ENCODE measurements at regions not wholly inside any gene's neighbourhood (a gene's known extent, or its start where the extent isn't known, plus 50 kb on each side); places are given as distances from the start of the nearest gene placed in this dataset.

GRCh38 chr6:113326781-113327180 lies 530.4 kb upstream of the MARCKS start:
- H3K27ac ChIP-seq (ENCODE audit: low read depth, low read length), result no peak overlapping the region
- 88 to 93% (median 91%) methylated on average over 3 of the region's 3 CpGs for WGBS, 3 donors

GRCh38 chr6:113328886-113329381 lies 528.2 kb upstream of the MARCKS start:
- 85 to 97% (median 91%) methylated on average over 4 of the region's 4 CpGs for WGBS, 3 donors
- H3K27ac ChIP-seq (ENCODE audit: low read depth, low read length), result no peak overlapping the region

- WGBS, 3 donors, result 81 to 92% (median 90%) methylated on average over 3 of the region's 3 CpGs
Measured at GRCh38 chr6:113329942-113330635, 527.1 kb upstream of the MARCKS start.

GRCh38 chr6:113330636-113330946 lies 526.6 kb upstream of the MARCKS start:
- 39 to 91% (median 82%) methylated on average over 2 of the region's 2 CpGs for WGBS, 3 donors
- H3K27ac ChIP-seq (ENCODE audit: low read depth, low read length), result no peak overlapping the region

More at GRCh38 chr6:113329942-113330635, 527.1 kb upstream of the MARCKS start:
- H3K27ac ChIP-seq (ENCODE audit: low read depth, low read length), result no peak overlapping the region

GRCh38 chr6:113331021-113331420 lies 526.1 kb upstream of the MARCKS start:
- H3K27ac ChIP-seq (ENCODE audit: low read depth, low read length), result no peak overlapping the region

GRCh38 chr6:113338644-113339043 lies 518.5 kb upstream of the MARCKS start:
- no peak overlapping the region for H3K27ac ChIP-seq (ENCODE audit: low read depth, low read length)

- H3K27ac ChIP-seq (ENCODE audit: low read depth, low read length), result no peak overlapping the region
Measured at GRCh38 chr6:113339209-113339608, 517.9 kb upstream of the MARCKS start.

- WGBS, 3 donors, result 95 to 96% (median 96%) methylated on average over 4 of the region's 4 CpGs
- no peak overlapping the region for H3K27ac ChIP-seq (ENCODE audit: low read depth, low read length)
Measured at GRCh38 chr6:113340371-113340770, 516.8 kb upstream of the MARCKS start.

GRCh38 chr6:113343940-113344339 lies 513.2 kb upstream of the MARCKS start:
- H3K27ac ChIP-seq (ENCODE audit: low read depth, low read length), result no peak overlapping the region
- WGBS, 3 donors, result 45 to 77% (median 48%) methylated on average over 1 of the region's 1 CpG

GRCh38 chr6:113344969-113345368 lies 512.2 kb upstream of the MARCKS start:
- 90 to 94% (median 92%) methylated on average over 2 of the region's 2 CpGs for WGBS, 3 donors
- H3K27ac ChIP-seq (ENCODE audit: low read depth, low read length), result no peak overlapping the region

GRCh38 chr6:113347436-113347835 lies 509.7 kb upstream of the MARCKS start:
- H3K27ac ChIP-seq (ENCODE audit: low read depth, low read length), result no peak overlapping the region
- WGBS, 3 donors, result 63 to 79% (median 69%) methylated on average over 3 of the region's 3 CpGs

GRCh38 chr6:113350461-113350860 lies 506.7 kb upstream of the MARCKS start:
- 32 to 43% (median 37%) methylated on average over 1 of the region's 1 CpG for WGBS, 3 donors
- H3K27ac ChIP-seq (ENCODE audit: low read depth, low read length), result no peak overlapping the region

GRCh38 chr6:113351173-113351834 lies 505.8 kb upstream of the MARCKS start:
- 27 to 62% (median 30%) methylated on average over 4 of the region's 4 CpGs for WGBS, 3 donors
- H3K27ac ChIP-seq (ENCODE audit: low read depth, low read length), result no peak overlapping the region

- no peak overlapping the region for H3K27ac ChIP-seq (ENCODE audit: low read depth, low read length)
Measured at GRCh38 chr6:113352029-113352801, 504.9 kb upstream of the MARCKS start.

GRCh38 chr6:113352831-113353230 lies 504.3 kb upstream of the MARCKS start:
- 63 to 78% (median 76%) methylated on average over 3 of the region's 3 CpGs for WGBS, 3 donors
- H3K27ac ChIP-seq (ENCODE audit: low read depth, low read length), result no peak overlapping the region

More at GRCh38 chr6:113352029-113352801, 504.9 kb upstream of the MARCKS start:
- 52 to 74% (median 73%) methylated on average over 3 of the region's 3 CpGs for WGBS, 3 donors

GRCh38 chr6:113353392-113353791 lies 503.8 kb upstream of the MARCKS start:
- H3K27ac ChIP-seq (ENCODE audit: low read depth, low read length), result no peak overlapping the region
- 62 to 92% (median 85%) methylated on average over 2 of the region's 2 CpGs for WGBS, 3 donors

GRCh38 chr6:113354204-113354895 lies 502.8 kb upstream of the MARCKS start:
- H3K27ac ChIP-seq (ENCODE audit: low read depth, low read length), result no peak overlapping the region
- WGBS, 3 donors, result 89 to 91% (median 90%) methylated on average over 6 of the region's 6 CpGs

- no peak overlapping the region for H3K27ac ChIP-seq (ENCODE audit: low read depth, low read length)
- whole genome bisulfite sequencing, 3 donors, result 80 to 89% (median 85%) methylated on average over 1 of the region's 1 CpG
Measured at GRCh38 chr6:113356139-113356538, 501.0 kb upstream of the MARCKS start.

- no peak overlapping the region for H3K27ac ChIP-seq (ENCODE audit: low read depth, low read length)
- WGBS, 3 donors, result 89 to 96% (median 92%) methylated on average over 4 of the region's 4 CpGs
Measured at GRCh38 chr6:113357041-113357440, 500.1 kb upstream of the MARCKS start.

Data from adipose tissue (tissue), 3 donors.